HepG2 (cell line): ENCODE measurements at regions not wholly inside any gene's neighbourhood (a gene's known extent, or its start where the extent isn't known, plus 50 kb on each side); places are given as distances from the start of the nearest gene placed in this dataset.

ENCODE experiments used
- CSRNP1 ChIP-seq: sonication (generic); formaldehyde crosslinking; IDR thresholded peaks from 2 replicates; pipeline ENCODE4 v1.8.1; 2023; ENCODE audit warnings: mild to moderate bottlenecking, missing genetic modification reagents
- EP300 ChIP-seq, 3 experiments: sonication (generic) in 1 of 3; formaldehyde crosslinking in 1 of 3; IDR thresholded peaks; 2 replicates each; pipeline versions ENCODE4 v1.5.1 to v1.6.1; 2011 to 2020; ENCODE audit warnings: low read depth in 2 of 3, low read length in 2 of 3, borderline replicate concordance in 1 of 3, improper control_type of control experiment in 1 of 3, mild to moderate bottlenecking in 1 of 3, missing genetic modification reagents in 1 of 3, moderate library complexity in 1 of 3
- FOXK1 ChIP-seq: sonication (generic); formaldehyde crosslinking; IDR thresholded peaks from 2 replicates; pipeline ENCODE4 v1.4.0; 2020; ENCODE audit warnings: low read depth, missing genetic modification reagents, borderline replicate concordance
- KAT7 ChIP-seq: IDR thresholded peaks from 2 replicates; pipeline ENCODE4 v1.6.1; 2018; ENCODE audit warnings: borderline replicate concordance, missing compliant biosample characterization
- KDM5A ChIP-seq: fragments of 200-600 bp; sonication (generic); IDR thresholded peaks from 2 replicates; pipeline ENCODE4 v1.7.0; 2018; ENCODE audit warnings: antibody characterized with exemption, mild to moderate bottlenecking, low read length, borderline replicate concordance
- PPARG ChIP-seq: conservative IDR thresholded peaks from 2 replicates; pipeline ENCODE4 v1.6.1; 2016; ENCODE audit warnings: missing biosample characterization, missing genetic modification reagents
- TARDBP ChIP-seq: sonication (generic); formaldehyde crosslinking; IDR thresholded peaks from 2 replicates; pipeline ENCODE4 v1.8.0; 2022; ENCODE audit warnings: mild to moderate bottlenecking, missing genetic modification reagents
- ZNF280B ChIP-seq: sonication (generic); formaldehyde crosslinking; IDR thresholded peaks from 2 replicates; pipeline ENCODE4 v1.5.0; 2020; ENCODE audit warnings: missing genetic modification reagents, mild to moderate bottlenecking, borderline replicate concordance
- ZNF281 ChIP-seq: sonication (generic); formaldehyde crosslinking; IDR thresholded peaks from 2 replicates; pipeline ENCODE4 v1.4.0; 2020; ENCODE audit warnings: missing genetic modification reagents, borderline replicate concordance
- ZNF660 ChIP-seq: sonication (generic); formaldehyde crosslinking; IDR thresholded peaks from 2 replicates; pipeline ENCODE4 v1.5.1; 2020; ENCODE audit warnings: mild to moderate bottlenecking, low read depth, missing genetic modification reagents, borderline replicate concordance

DNA sequence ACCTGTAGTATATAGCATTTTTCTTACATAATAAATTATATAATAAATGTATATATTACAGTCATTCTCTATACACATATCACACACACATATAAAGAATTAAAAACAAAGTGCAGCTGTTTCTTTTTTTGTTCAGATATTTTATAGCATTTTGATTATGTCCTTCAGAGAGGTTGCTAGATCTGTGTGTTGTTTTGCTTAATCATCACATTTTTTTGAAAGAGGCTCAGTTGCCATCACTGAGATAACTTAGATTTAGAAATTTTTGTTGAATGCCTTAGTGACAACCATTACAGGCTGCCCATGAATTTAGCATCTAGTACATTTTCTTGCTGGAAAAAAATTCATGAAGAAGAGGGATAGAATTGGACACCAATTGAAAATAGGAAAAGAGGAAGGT, 545.2 kb upstream of the PCDH9 start:
- TF ChIP-seq CSRNP1 (CRISPR knock-in tag) (no peak), KDM5A (no peak), ZNF660 (no peak), FOXK1 (CRISPR knock-in tag) (no peak), KAT7 (CRISPR knock-in tag) (no peak), ZNF281 (CRISPR knock-in tag) (no peak), PPARG (CRISPR knock-in tag) (no peak), ZNF280B (CRISPR knock-in tag) (no peak), TARDBP (CRISPR knock-in tag) (no peak), EP300 (IDR thresholded peaks at IDR 0.05; ENCODE audit: low read depth in 2 of 2, low read length in 2 of 2) (no peak), EP300 (CRISPR knock-in tag; IDR thresholded peaks at IDR 0.05; ENCODE audit: borderline replicate concordance) (no peak)
